Posterior vena cava (tissue), 2 donors: ENCODE measurements at regions not wholly inside any gene's neighbourhood (a gene's known extent, or its start where the extent isn't known, plus 50 kb on each side); places are given as distances from the start of the nearest gene placed in this dataset.

Experiments
- DNase-seq: peaks from one replicate; pipeline ENCODE4 v3.0.0-alpha.2; 2020; ENCODE audit warnings: low spot score
- intact Hi-C, 2 donors: fragments of 100-400 bp; cut with DNase I; formaldehyde crosslinking; loops; one replicate each; pipeline versions ENCODE4 v1.14.1 to v1.14.2; 2022 to 2023
- donor health status: DM: yes; HTN: yes; CAD: no.
- donor health status: DM: yes; HTN: yes; CAD: no.

DNA sequence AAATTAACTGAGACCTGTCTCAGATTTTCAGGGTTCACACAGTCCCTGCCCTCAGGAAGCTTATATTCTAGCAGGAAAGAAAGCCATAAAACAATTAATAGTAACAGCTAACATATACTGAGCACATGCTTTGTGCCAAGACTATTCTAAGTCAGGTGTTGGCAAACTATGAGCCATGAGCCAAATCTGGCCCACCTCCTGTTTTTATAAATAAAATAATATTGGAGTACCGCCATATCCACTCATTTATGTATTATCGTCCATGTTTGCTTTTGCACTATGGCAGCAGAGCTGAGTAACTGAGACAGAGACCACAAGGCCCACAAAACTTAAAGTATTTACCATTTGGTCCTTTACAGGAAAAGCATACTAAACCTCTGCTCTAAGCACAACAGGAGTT, 83.3 kb upstream of the TRIO start:
- intact Hi-C loops = loop anchor here in 1 of 2 donors (10.0 kb wide), 1 partner anchor 395 kb away; no protein-coding TSS in a partner anchor
- no peak for DNase-seq

DNA sequence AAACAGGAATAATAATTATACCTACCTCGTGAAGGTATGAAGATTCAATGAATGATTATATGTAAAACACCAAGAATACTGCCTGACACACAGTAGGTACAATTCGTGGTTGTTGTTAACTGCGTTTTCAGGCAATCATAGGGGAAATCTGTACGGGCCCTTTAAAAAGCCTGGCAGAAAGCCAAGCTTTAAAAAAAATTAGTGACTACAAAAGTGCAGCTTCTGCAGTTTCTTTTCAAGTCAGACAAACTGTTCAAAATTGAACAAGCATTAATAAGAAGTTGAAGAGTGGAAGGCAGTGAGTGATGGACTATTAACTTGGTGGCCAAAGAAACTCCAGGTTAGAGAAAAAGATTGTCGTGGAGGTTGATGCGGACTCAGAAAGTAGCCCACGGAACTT, 85.9 kb upstream of the TRIO start:
- intact Hi-C loops = no loop called here
- no peak for DNase-seq

DNA sequence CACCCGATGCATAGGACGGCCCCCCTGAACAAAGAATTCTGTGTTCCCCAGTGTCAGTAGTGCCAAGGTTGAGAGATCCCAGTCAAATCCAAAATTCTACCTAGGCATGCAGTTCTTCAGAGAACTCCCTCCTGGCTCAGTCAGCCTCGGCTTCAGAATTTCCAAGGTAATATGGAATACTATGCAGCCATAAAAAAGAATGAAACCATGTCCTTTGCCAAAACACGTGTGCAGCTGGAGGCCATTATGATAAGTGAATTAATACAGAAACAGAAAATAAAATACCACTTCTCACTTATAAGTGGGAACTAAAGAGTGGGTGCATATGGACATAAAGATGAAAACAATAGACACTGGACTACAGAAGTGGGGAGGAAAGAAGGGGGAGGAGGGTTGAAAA, 87.1 kb upstream of the TRIO start:
- no peak for DNase-seq
- intact Hi-C loops = no loop called here

DNA sequence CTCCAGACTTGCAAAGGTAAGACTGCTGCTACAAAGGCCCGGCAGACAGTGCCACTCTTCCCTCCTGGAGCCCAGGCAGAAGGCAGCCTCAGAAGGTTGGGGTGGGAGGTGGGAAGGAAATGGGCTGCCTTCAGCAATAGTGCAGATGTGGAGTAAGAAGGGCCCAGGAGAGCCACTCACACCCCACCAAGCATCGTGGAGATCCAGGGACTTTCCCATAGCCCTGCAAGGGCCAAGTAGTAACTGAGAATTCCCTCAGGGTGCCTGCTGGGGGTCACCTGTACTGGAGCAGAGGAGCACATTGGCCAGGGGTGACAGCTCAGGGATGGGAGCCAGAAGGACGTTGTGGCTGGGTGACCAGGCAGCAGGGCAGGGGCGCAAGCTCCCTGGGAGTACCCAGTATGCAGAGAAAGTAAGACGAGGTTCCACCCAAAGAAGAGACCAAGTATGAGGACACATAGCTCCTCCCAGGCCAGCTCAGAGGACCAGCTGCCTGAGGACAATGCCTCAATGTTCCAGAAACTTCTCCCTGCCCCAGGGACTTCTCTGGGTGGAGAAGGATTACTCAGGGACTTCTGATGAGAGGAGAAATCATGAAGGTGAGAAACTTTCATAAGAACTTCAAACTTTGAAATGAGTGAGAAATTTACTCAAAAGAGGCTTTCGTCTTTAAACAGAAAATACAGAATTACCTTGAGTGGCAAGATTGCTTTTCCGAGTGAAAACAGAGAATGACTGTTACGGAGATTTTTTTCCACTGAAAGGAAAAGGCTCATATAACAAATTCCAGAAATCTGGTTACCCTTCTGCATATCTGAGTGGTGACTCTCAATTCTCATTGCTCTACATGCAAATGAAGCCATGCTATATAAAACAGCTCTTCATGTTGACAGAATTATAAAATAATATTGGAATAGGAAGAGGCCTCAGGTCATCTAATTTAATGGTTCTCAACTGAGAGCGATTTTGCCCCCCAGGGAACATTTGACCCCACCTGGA, 87.9 kb upstream of the TRIO start:
- no peak for DNase-seq
- intact Hi-C loops = no loop called here

DNA sequence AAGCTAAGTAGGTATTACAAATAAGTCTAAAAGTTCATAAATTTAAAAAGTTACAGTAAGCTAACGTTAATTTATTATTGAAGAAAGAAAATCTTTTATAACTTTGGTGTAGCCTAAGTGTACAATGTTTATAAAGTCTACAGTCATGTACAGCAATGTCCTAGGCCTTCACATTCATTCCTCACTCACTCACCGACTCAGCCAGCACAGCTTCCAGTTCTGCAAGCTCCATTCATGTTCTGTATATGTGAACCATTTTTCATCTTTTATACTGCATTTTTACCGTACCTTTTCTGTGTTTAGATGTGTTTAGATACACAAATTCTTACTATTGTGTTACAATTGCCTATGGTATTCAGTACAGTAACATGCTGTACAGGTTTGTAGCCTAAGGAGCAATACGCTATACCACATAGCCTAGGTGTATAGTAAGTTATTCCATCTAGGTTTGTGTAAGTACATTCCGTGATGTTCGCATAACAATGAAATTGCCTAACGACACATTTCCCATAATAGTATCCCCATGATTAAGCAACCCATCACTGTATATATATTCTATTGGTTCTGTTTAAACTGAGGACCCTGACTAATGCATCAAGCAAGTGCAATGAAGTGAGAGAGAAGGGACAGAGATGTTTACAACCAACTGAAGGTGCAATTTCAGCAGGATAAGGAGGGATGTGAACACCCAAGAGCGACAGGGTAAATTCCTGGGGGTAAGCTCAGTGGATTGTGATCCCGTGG, 88.9 kb upstream of the TRIO start:
- DNase-seq = no peak
- intact Hi-C loops = no loop called here

DNA sequence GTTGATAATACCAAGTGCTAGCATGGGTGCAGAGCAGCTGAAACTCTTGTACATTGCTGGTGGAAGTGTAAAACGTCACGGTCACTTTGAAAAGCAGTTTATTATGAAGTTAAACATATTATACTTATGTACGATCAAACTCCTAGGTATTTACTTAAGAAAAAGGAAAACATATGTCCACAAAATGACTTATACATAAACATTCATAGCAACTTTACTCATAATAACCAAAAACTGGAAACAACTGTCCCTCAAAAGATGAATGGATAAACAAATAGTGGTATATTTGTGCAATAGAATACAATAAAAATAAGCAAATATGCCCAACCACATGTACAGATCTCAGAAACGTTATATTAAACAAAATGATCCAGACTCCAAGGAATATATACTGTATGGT, 92.3 kb upstream of the TRIO start:
- intact Hi-C loops = no loop called here
- DNase-seq = no peak

DNA sequence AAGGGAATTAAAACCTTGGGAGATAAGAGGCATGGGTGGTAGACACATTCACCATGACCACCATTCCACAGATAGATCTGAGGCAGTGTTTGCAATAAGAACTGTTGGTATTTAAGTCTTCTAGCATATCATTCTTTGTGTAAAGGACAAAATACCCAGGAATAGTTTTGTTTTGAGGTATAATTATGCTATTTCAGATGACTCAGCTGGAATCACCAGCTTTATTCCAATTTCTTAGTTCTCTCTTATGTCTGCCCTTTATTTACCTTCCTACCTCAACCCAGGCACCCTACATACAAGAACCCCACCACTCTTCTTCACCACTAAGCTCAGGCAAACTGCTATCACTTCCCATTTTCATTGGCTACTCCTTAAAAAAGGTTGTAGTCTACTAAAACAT, 94.7 kb upstream of the TRIO start:
- intact Hi-C loops = no loop called here

DNA sequence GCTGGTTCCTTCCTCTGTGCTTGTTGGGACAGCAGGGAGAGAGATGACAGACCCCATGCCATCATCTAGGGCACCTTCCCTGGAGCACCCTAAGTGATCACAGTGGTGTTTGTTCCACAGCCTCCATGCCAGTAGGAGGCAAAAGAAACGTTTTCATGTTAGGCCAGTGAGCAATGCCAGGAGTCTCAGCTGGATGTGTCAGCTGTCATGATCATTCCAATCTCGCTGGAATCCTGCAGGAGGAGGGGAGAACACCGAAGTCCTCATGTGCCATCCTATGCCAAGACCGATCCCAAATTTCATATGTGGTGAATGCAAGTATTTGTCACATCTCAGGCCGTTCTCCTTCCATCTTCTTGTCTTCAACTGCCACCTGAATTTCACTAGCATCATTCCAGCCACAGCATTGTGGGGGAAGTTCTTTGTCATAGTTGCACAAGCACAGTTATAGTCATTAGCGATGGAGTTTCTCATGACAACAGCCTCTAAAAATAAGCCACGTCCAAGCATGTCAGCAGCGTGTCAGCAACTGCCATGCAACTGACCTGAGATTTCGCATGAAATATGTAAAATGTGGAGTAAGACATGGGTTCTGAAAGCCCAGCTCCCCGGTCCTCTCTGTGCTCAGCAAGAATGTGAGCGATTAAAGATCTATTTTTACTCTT, 97.2 kb upstream of the DNAH5 start:
- no peak for DNase-seq
- intact Hi-C loops = no loop called here

More for the DNA sequence above, 94.7 kb upstream of the TRIO start:
- DNase-seq = no peak

DNA sequence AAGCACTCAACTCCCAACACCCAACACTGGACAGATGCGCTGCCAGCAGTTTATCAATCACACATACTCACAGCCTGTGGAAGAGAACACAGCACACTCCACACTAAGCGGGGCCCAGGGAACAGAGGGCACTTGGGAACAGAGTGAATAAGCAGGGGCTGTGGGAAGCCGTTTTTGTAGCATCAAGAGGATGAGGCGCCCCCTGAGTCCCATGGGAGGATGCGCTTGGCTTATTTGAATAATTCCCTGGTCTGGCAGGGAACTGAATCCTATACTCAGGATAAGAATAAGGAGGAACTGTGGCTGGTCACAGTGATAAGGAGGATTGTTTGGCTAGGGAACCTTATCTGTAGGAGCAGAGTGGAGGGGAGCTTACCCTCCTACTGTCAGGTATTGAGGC, 96.1 kb upstream of the DNAH5 start:
- DNase-seq = no peak
- intact Hi-C loops = no loop called here

DNA sequence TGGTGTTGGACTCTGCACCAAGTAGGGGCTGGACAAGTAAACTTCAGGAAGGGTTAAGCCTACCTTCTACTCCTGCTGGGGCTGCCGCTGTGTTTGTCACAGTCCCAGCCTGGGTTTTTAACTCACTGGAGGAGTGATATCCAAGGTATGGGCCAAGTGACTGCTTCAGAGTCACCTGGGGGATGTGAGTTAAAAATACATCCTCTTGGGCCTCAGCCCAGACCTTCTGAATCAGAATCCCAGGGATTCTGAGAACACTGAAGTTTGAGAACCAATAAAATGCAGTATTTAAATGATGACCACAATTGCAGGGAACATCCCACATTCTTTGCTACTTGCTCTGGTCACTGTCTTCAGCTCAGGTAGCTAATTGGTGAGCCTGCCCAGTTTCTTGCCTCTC, 95.1 kb upstream of the DNAH5 start:
- no peak for DNase-seq
- intact Hi-C loops = no loop called here

DNA sequence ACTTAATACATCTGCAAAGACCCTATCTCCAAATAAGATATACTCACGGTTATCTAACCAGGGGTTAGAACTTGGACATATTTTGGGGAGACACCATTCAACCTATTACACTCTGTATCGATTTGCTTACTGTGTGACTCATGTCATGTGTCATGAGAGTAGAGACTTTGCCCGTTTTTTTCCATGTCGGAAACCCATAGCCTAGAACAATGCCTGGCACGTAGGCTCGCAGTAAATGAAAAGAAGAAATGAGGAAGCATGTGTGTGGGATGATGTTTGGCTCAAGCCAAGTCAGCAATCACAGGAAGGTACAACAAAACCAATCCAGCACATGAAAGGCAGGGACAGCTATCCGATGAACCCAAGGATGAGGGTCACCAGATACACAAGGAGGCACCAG, 94.6 kb upstream of the DNAH5 start:
- intact Hi-C loops = no loop called here

DNA sequence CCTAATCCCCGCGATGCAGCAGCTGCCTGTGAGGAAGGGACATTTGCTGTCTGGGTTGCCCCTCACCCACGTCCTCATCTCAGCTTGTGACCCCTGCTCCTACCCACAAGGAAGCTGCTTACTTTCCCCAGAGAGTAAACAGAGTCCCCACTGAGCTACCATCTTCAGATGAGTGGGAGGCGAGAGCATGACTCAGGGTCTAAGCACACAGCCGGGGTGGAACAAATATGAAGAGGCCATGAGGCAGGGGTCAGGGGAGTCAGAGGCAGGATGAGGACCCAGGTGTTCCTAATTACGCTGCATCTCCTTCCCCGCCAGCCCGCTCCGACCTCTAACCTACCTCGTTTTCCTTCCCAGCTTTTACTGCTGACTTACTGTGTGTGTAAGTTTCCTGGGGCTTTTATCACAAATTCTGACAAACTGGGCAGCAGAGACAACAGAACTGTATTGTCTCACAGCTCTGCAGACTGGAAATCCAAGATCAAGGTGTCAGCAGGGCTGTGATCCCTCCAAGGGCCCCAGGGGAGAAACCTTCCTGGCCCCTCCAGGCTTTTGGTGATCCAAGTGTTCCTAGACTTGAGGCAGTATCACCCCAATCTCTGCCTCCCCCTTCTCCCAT, 94.0 kb upstream of the DNAH5 start:
- no peak for DNase-seq
- intact Hi-C loops = no loop called here

More for the DNA sequence above, 94.6 kb upstream of the DNAH5 start:
- no peak for DNase-seq

DNA sequence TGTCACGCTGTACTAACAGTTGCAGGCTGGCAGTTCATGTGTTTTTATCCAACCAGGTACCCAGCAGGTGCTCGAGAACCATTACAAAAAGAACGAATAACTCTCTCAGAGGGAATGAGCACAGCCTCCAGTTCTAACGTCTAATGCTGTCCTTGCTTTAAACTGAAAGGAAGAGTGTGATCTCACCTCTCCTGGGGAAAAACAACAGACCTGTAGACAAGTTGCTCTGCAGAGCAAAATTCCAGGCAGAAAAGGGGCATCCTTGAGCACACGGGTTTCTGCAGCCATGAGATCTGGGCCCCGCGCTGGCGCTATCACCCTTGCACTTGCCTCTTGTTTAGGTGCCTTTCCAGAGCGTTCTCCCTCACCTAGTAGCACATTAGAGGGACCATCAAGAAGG, 92.5 kb upstream of the DNAH5 start:
- intact Hi-C loops = no loop called here
- no peak for DNase-seq

DNA sequence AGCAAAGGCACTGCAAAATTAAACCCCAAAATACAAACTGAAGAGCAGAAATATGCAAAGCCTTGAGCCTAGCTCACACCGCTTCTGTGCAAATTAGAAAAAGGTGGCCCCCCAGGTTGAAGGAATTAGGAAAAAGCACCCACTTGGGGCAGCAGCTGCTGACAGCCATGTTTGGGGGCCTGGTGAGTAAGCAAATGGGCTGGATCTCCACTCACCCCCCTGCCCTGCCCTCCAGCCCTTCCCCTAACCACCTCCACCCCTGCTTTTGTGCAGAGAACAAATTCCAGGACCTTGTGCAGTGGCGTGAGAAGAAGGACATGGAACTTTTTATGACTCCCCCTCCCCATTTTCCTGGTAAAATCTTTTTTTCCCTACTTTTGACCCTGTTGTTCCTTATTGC, 92.0 kb upstream of the DNAH5 start:
- DNase-seq = no peak
- intact Hi-C loops = no loop called here

DNA sequence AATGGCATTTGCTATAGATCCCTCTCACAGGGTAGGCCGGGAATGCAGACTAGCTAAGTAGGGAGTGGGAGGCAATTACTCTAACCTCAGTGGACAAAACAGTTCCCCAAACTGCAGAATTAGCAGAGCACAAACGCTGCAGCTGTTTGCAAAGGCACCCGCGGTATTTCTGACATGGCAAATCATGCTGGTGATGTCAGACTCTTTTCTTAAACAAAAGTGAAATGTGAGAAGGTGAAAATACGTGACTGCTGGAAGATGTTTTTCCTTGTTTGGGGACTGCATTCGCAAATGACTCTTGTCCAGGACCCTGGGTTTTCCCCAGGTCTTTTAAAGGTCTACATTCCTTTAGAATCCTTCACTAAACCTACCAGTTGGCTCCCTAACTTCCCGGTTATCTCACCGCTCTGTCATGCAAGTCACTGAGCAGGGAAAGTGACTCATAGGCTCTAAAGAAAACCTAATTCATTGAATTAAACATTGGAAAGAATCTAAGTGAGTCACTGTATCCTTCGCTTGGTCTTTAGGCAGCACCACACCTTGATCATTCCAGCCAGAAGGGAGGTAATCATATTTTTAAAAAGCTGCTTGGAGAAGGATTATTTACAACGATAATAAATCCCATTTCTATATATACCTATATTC, 91.5 kb upstream of the DNAH5 start:
- no peak for DNase-seq
- intact Hi-C loops = no loop called here

DNA sequence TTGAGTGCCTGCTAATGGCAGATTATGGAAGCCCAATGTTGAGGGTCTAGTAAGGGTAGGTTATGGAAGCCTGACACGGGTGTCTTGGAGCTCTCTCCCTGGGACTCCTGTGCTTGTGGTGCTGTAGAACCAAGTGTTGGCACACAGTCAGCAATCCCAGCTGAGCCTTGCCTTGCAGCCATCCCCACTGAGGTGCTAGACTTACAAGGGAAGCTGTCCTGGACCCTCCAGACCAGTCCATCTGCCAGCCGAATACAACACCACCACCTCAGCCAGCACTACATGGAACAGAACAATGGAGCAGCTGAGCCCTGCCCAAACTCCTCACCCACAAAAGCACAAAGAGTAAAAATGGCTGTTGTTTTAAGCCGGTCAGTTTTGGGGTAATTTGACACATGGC, 90.5 kb upstream of the DNAH5 start:
- intact Hi-C loops = no loop called here
- DNase-seq = no peak

DNA sequence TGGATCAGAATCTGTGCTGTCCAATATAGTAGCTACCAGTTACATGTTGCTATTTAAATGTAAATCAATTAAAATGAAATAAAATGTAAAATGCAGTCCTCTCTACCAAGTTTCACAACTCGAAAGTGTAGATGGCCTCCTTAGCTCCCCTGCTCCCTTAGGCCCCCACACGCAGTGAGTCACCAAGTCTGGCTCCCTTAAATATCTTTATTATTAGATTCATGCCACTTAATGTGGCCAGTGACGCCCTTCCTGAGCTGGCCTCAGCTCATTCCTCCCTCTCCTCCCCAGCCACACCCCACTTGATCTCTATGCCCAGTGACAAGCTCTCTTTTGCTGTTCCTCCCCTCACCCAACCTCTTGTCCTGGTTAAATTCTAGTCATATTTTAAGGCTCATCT, 88.4 kb upstream of the DNAH5 start:
- intact Hi-C loops = no loop called here
- no peak for DNase-seq

DNA sequence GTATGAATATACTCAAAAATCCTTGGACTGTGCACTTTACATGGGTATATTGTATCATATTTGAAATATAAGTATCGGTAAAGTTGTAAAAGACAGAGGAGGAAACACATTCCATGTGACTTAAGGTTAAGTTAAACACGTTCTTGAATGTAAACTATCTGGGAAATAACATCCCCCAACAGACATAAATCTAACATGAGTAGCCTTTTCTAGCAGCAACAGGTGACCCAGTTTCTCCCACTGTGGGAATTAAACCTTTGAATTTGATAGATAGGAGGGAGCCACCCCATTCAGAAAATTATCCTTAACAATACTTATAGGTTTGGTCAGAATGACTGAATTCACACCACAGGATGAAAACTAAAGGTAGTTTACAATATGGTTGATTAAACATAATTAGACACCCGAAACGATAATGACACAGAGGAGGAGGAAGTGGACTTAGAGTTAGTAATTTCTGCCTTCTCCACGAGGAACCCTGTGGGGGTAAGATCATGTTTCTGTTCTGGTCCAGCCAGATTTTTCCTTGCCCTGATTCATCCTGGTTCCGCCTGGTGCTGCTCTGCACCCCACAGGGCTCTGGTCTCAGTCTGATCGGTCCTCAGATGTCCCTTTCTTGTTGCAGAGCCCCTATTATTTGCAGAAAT, 84.6 kb upstream of the DNAH5 start:
- intact Hi-C loops = no loop called here
- DNase-seq = no peak

DNA sequence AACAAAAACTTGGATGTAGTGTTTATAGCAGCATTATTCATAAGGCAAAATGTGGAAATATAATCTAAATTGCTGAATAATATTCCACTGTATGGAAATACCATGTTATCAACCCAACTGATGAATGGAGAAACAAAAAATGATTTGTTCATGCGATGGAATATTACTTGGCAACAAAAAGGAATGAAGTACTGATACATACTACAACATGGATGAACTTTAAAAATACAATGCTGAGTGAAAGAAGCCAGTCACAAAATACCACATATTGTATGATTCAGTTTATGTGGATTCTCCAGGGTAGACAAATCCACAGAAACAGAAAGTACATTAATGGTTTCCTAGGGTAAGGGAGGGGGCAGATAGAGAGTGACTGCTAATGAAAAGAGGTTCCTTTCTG, 83.7 kb upstream of the DNAH5 start:
- intact Hi-C loops = no loop called here
- no peak for DNase-seq
